HepG2 (cell line): ENCODE measurements at regions not wholly inside any gene's neighbourhood (a gene's known extent, or its start where the extent isn't known, plus 50 kb on each side); places are given as distances from the start of the nearest gene placed in this dataset.

Source experiments
- ATAC-seq: fragments of 200-7000 bp; cut with Tn5 transposase; 3 replicates; pipeline ENCODE4 v1.9.1; 2020; ENCODE audit warnings: mild to moderate bottlenecking, moderate library complexity
- BruUV-seq: library from RNA; stranded (reverse); fragments of 400-500 nt; replicated peaks from 2 replicates; lab custom pipeline; 2021; lab: Mats Ljungman, UMichigan
- CTCF ChIA-PET: fragments of 300-600 bp; formaldehyde crosslinking; extraction: SDS; loops from one replicate; lab custom pipeline; 2021; ENCODE audit warnings: low total read pairs, inconsistent platforms, low intra/inter-chr PET ratio; lab: Yijun Ruan, JAX
- POLR2A ChIA-PET: fragments of 350-600 bp; sonication (Branson Sonifier 250); formaldehyde crosslinking; loops from one replicate; lab custom pipeline; 2020; ENCODE audit warnings: antibody characterized with exemption, inconsistent platforms; lab: Yijun Ruan, JAX
- DNase-seq: peaks from one replicate; pipeline ENCODE4 v3.0.0-alpha.2; 2015; ENCODE audit warnings: low spot score
- FAIRE-seq: peaks from 3 replicates; lab custom pipeline; 2011; peaks lifted over from hg19 to GRCh38; lab: Jason Lieb, UNC
- H2AFZ ChIP-seq: one replicate; pipeline ENCODE4 v1.6.1; 2011; ENCODE audit warnings: low read length, inconsistent platforms
- H3K27ac ChIP-seq: fragments of 300-600 bp; 3 replicates; pipeline ENCODE4 v1.8.0; 2011; ENCODE audit warnings: mixed run types, mild to moderate bottlenecking, mixed read lengths, low read length, inconsistent platforms; ENCODE audit not compliant: insufficient read depth; ENCODE audit errors: extremely low read length
- H3K27me3 ChIP-seq, 2 experiments: fragments of 200-600 bp in 1 of 2; 2 replicates in 1 of 2; 3 replicates in 1 of 2; pipeline versions ENCODE4 v1.6.0 to v1.8.0; 2011; ENCODE audit warnings: low read length in 2 of 2, mild to moderate bottlenecking in 2 of 2, moderate library complexity in 2 of 2, inconsistent platforms in 1 of 2; ENCODE audit not compliant: insufficient read depth in 2 of 2, control insufficient read depth in 1 of 2
- H3K36me3 ChIP-seq, 2 experiments: fragments of 200-600 bp in 1 of 2; replicated peaks in 1 of 2; 2 replicates in 1 of 2; 3 replicates in 1 of 2; pipeline versions ENCODE4 v1.5.1 to v1.8.0; 2011; ENCODE audit warnings: low read length in 2 of 2, inconsistent platforms in 1 of 2; ENCODE audit not compliant: insufficient read depth in 2 of 2, control insufficient read depth in 1 of 2
- H3K4me1 ChIP-seq: 2 replicates; pipeline ENCODE4 v1.5.1; 2012; ENCODE audit warnings: low read length, inconsistent platforms; ENCODE audit not compliant: insufficient read depth
- H3K4me2 ChIP-seq: 2 replicates; pipeline ENCODE4 v1.6.0; 2011; ENCODE audit warnings: low read depth, low read length, inconsistent platforms
- H3K4me3 ChIP-seq, 3 experiments: fragments of 200-600 bp in 1 of 3; sonication (generic), shearing (Covaris generic) in 1 of 3; replicated peaks in 1 of 3; 2 replicates each; pipeline ENCODE4 v1.5.1; 2011 to 2016; ENCODE audit warnings: low read length in 3 of 3, inconsistent platforms in 2 of 3, low read depth in 2 of 3, mild to moderate bottlenecking in 2 of 3, control low read depth in 1 of 3, mixed read lengths in 1 of 3; ENCODE audit not compliant: insufficient read depth in 1 of 3
- H3K79me2 ChIP-seq: one replicate; pipeline ENCODE4 v1.6.1; 2011; ENCODE audit warnings: low read length, inconsistent platforms; ENCODE audit not compliant: insufficient read depth
- H3K9ac ChIP-seq: 2 replicates; pipeline ENCODE4 v1.6.0; 2011; ENCODE audit warnings: mild to moderate bottlenecking, low read depth, low read length, inconsistent platforms; ENCODE audit not compliant: insufficient read depth
- H3K9me3 ChIP-seq: 2 replicates; pipeline ENCODE4 v1.5.1; 2012; ENCODE audit warnings: mild to moderate bottlenecking, low read length
- H4K20me1 ChIP-seq: 2 replicates; pipeline ENCODE4 v1.6.0; 2011; ENCODE audit warnings: inconsistent platforms, mild to moderate bottlenecking, low read length, moderate library complexity; ENCODE audit not compliant: insufficient read depth
- ATF7 ChIP-seq, 2 experiments: fragments of 450-650 bp in 1 of 2; sonication (generic) in 1 of 2; formaldehyde crosslinking in 1 of 2; IDR thresholded peaks; 2 replicates each; pipeline versions ENCODE4 v1.4.0 to v1.6.1; 2016 to 2020; ENCODE audit warnings: antibody characterized with exemption in 1 of 2, mild to moderate bottlenecking in 1 of 2, missing genetic modification reagents in 1 of 2
- CCDC6 ChIP-seq: sonication (generic); formaldehyde crosslinking; IDR thresholded peaks from 2 replicates; pipeline ENCODE4 v1.8.1; 2022; ENCODE audit warnings: mild to moderate bottlenecking, missing genetic modification reagents, moderate library complexity
- ELF4 ChIP-seq: sonication (generic); formaldehyde crosslinking; IDR thresholded peaks from 2 replicates; pipeline ENCODE4 v1.5.0; 2020; ENCODE audit warnings: missing genetic modification reagents, mild to moderate bottlenecking, moderate library complexity, borderline replicate concordance
- GABPB1 ChIP-seq: IDR thresholded peaks from 2 replicates; pipeline ENCODE4 v1.6.1; 2016; ENCODE audit warnings: mild to moderate bottlenecking, missing genetic modification reagents, moderate library complexity, missing compliant biosample characterization
- GTF2F1 ChIP-seq: fragments of 150-350 bp; IDR thresholded peaks from 2 replicates; pipeline ENCODE4 v1.6.1; 2014; ENCODE audit warnings: low read length
- HBP1 ChIP-seq: IDR thresholded peaks from 2 replicates; pipeline ENCODE4 v1.6.1; 2016; ENCODE audit warnings: low read depth, control low read depth
- HINFP ChIP-seq: sonication (generic); formaldehyde crosslinking; IDR thresholded peaks from 2 replicates; pipeline ENCODE4 v1.4.0; 2020; ENCODE audit warnings: low read depth, mild to moderate bottlenecking, missing genetic modification reagents
- IRF9 ChIP-seq: sonication (generic); formaldehyde crosslinking; IDR thresholded peaks from 2 replicates; pipeline ENCODE4 v1.8.0; 2022; ENCODE audit warnings: missing genetic modification reagents, mild to moderate bottlenecking, borderline replicate concordance
- KLF15 ChIP-seq: sonication (generic); formaldehyde crosslinking; IDR thresholded peaks from 2 replicates; pipeline ENCODE4 v1.8.1; 2023; ENCODE audit warnings: borderline replicate concordance, mild to moderate bottlenecking, inconsistent platforms, missing genetic modification reagents, mixed read lengths
- MAX ChIP-seq: IDR thresholded peaks from 2 replicates; pipeline ENCODE4 v1.6.1; 2012; ENCODE audit warnings: inconsistent platforms
- NFYC ChIP-seq: IDR thresholded peaks from 2 replicates; pipeline ENCODE4 v1.6.1; 2016; ENCODE audit warnings: missing genetic modification reagents, missing compliant biosample characterization
- NKX3-1 ChIP-seq: sonication (generic); formaldehyde crosslinking; IDR thresholded peaks from 2 replicates; pipeline ENCODE4 v1.5.0; 2020; ENCODE audit warnings: missing genetic modification reagents
- PHF8 ChIP-seq: sonication (generic); formaldehyde crosslinking; IDR thresholded peaks from 2 replicates; pipeline ENCODE4 v1.5.0; 2020; ENCODE audit warnings: missing genetic modification reagents
- RARG ChIP-seq: sonication (generic); formaldehyde crosslinking; IDR thresholded peaks from 2 replicates; pipeline ENCODE4 v1.4.0; 2020; ENCODE audit warnings: low read depth, mild to moderate bottlenecking, missing genetic modification reagents
- RFX1 ChIP-seq: fragments of 450-650 bp; IDR thresholded peaks from 2 replicates; pipeline ENCODE4 v1.6.1; 2017
- SRSF4 ChIP-seq: fragments of 200-400 bp; formaldehyde crosslinking; IDR thresholded peaks from one replicate; pipeline ENCODE4 v1.6.1; 2018; ENCODE audit warnings: mild to moderate bottlenecking, low read depth, low read length, moderate library complexity; ENCODE audit not compliant: poor library complexity, severe bottlenecking
- SRSF9 ChIP-seq: fragments of 200-400 bp; formaldehyde crosslinking; IDR thresholded peaks from 2 replicates; pipeline ENCODE4 v1.6.1; 2018; ENCODE audit warnings: borderline replicate concordance, mild to moderate bottlenecking, low read depth, low read length; ENCODE audit not compliant: insufficient read depth, poor library complexity, severe bottlenecking
- ZNF143 ChIP-seq: sonication (generic); formaldehyde crosslinking; IDR thresholded peaks from 2 replicates; pipeline ENCODE4 v1.4.0; 2020; ENCODE audit warnings: missing genetic modification reagents
- ZNF263 ChIP-seq: sonication (generic); formaldehyde crosslinking; IDR thresholded peaks from 2 replicates; pipeline ENCODE4 v1.4.0; 2020; ENCODE audit warnings: missing genetic modification reagents
- ZNF441 ChIP-seq: sonication (generic); formaldehyde crosslinking; IDR thresholded peaks from 2 replicates; pipeline ENCODE4 v1.7.0; 2021; ENCODE audit warnings: missing genetic modification reagents, borderline replicate concordance
- ZNF530 ChIP-seq: sonication (generic); formaldehyde crosslinking; IDR thresholded peaks from 2 replicates; pipeline ENCODE4 v1.5.0; 2020; ENCODE audit warnings: low read depth, mild to moderate bottlenecking, missing genetic modification reagents
- WGBS: methylation state at CpG from one replicate; pipeline ENCODE4 v1.1.6; 2017; ENCODE audit warnings: low lambda C conversion rate; 5-methylcytosine and 5-hydroxymethylcytosine counted together
- in situ Hi-C: cut with HindIII; loops from 2 replicates; pipeline ENCODE4 v1.10.0; 2017; ENCODE audit warnings: low pct_unique_long_range_greater_than_20kb; ENCODE audit not compliant: extremely low pct_ligation_motif_present
- intact Hi-C: fragments of 100-400 bp; cut with micrococcal nuclease; formaldehyde crosslinking; loops from one replicate; pipeline ENCODE4 v1.10.0; 2022; ENCODE audit not compliant: unreplicated experiment
- TF ChIP-seq, protein P1 (sequence below): sonication (generic); formaldehyde crosslinking; IDR thresholded peaks from 2 replicates; pipeline ENCODE4 v1.4.0; 2020; ENCODE audit warnings: mild to moderate bottlenecking, low read depth, missing genetic modification reagents

- TF ChIP-seq KLF15 (CRISPR knock-in tag) (no peak), HINFP (no peak), HBP1 (CRISPR knock-in tag) (no peak), GTF2F1 (no peak), ZNF441 (CRISPR knock-in tag) (no peak), ZNF530 (CRISPR knock-in tag) (no peak), ZNF263 (no peak)
Observed at GRCh38 chr12:111195316-111195715, 173.6 kb downstream of the PHETA1 start (continued).

DNA sequence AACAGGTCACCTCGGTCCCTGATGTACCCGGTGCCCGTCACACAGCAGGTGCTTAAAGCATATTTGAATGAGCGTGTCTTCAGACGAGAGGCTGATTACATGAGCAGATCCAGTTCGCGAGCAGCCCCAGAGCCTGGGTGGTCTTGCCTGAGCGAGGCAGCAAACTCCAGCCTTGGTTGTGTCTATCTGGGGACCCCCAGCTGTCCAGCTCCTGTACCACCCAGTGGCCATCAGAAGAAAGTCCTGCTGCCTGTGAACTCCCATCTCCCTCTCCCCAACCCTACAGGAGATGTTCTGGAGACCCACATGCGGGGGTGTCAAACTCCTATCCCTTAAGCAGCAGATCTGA lies 174.2 kb downstream of the PHETA1 start:
- Histone ChIP-seq H3K4me1 (no peaks in the 10 kb centered on the region), H3K27me3 (peaks cover 2 to 35% of the 10 kb centered on the region in 2 experiments; a peak in 4 of 5 replicates), H3K79me2 (no peaks in the 10 kb centered on the region), H3K27ac (no peak overlapping the region), H3K4me2 (no peak overlapping the region), H3K4me3 (no peak overlapping the region), H4K20me1 (no peaks in the 10 kb centered on the region), H3K9me3 (no peaks in the 10 kb centered on the region), H3K9ac (no peak overlapping the region), H3K36me3 (no peaks in the 10 kb centered on the region), H2AFZ (no peak overlapping the region)
- DNase-seq (no peak), FAIRE-seq (no peak), ATAC-seq (0 out of 3 replicates have a peak, but pooled peaks have one; percentile 27)
- no TSS peak for BruUV-seq
- POLR2A ChIA-PET, result no interaction called here
- in situ Hi-C loops, result no loop called here
- CTCF ChIA-PET, result no interaction called here
- intact Hi-C loops, result no loop called here
- 31% methylated on average over 4 of the region's 9 CpGs for WGBS
- TF ChIP-seq RARG (CRISPR knock-in tag), result no peak
- TF ChIP-seq RFX1, result no peak
- TF ChIP-seq NKX3-1 (CRISPR knock-in tag), result no peak
- no peak for TF ChIP-seq NFYC (CRISPR knock-in tag)
- TF ChIP-seq ELF4, result no peak
- TF ChIP-seq, protein P1, sequence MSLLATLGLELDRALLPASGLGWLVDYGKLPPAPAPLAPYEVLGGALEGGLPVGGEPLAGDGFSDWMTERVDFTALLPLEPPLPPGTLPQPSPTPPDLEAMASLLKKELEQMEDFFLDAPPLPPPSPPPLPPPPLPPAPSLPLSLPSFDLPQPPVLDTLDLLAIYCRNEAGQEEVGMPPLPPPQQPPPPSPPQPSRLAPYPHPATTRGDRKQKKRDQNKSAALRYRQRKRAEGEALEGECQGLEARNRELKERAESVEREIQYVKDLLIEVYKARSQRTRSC (CRISPR knock-in tag), result no peak
- no peak for TF ChIP-seq PHF8
- no peak for TF ChIP-seq ATF7 (IDR thresholded peaks at IDR 0.05)
- TF ChIP-seq ATF7 (CRISPR knock-in tag; IDR thresholded peaks at IDR 0.05), result no peak
- TF ChIP-seq MAX, result no peak
- no peak for TF ChIP-seq GABPB1
- no peak for TF ChIP-seq IRF9 (CRISPR knock-in tag)
- no peak for TF ChIP-seq CCDC6 (CRISPR knock-in tag)
- no peak for TF ChIP-seq SRSF9
- no peak for TF ChIP-seq ZNF143
- no peak for TF ChIP-seq SRSF4
